Tongue (tissue), 1 donor: ENCODE measurements at regions not wholly inside any gene's neighbourhood (a gene's known extent, or its start where the extent isn't known, plus 50 kb on each side); places are given as distances from the start of the nearest gene placed in this dataset.

Experiments used
- DNase-seq: peaks from one replicate; pipeline ENCODE4 v3.0.0-alpha.2; 2015

- no peak for DNase-seq
Measured at GRCh38 chr3:145739926-145740325, 421.1 kb downstream of the PLOD2 start.

GRCh38 chr3:145750657-145751056 lies 410.3 kb downstream of the PLOD2 start:
- no peak for DNase-seq

DNA sequence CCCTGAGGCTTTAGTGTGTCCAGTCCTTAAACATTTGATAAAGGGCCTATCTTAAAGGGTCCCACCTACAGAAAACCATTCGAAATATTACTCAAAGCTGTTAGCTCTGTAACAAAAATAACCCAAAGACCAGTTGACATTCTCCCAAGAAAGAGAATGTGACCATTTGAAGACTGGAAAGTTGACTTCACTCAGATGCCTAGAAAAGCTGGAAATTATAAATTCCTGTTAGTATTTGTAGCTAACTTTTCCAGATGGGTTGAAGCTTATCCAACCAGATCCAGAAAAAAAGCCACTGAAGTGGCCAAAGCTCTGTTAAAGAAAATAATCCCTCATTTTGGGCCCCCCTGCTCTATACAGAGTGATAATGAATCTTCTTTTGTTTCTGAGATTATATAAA lies 408.4 kb downstream of the PLOD2 start:
- no peak for DNase-seq

DNA sequence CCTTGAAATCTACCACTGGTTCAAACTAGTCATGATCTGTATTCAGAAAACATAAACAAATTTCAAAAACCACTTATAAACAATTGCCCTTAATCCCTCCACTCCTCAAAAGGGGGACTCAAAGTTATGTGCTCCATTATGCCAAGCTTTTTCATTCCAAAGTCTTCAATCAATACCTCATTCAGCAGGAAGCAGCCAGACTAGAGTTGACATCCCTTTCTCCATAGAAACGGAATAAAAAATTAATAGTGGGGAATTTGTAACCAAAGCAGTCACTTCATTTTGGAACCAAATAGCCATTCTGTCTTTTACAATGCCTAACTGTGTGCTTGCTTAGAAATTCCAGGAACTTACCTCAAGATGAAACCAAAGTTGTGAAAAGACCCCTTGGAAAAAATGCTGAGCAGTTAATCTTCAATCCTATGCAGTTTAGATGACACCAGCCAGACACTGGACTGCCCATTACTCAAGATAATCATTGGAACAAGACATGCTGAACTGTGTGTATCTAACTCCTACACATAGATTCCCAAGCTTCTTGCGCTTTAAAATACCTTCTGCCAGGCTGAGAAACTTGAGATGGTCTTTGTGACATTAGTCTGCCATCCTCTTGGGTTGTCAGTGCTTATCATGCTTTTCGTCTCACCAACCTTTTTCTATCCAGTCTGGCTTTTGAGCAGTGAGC lies 406.2 kb downstream of the PLOD2 start:
- DNase-seq: no peak

GRCh38 chr3:145760036-145760435 lies 400.9 kb downstream of the PLOD2 start:
- no peak for DNase-seq

GRCh38 chr3:145767909-145768308 lies 393.1 kb downstream of the PLOD2 start:
- DNase-seq: no peak

- peak; percentile 46 for DNase-seq
Measured at GRCh38 chr3:145776782-145777408, 384.1 kb downstream of the PLOD2 start.

DNA sequence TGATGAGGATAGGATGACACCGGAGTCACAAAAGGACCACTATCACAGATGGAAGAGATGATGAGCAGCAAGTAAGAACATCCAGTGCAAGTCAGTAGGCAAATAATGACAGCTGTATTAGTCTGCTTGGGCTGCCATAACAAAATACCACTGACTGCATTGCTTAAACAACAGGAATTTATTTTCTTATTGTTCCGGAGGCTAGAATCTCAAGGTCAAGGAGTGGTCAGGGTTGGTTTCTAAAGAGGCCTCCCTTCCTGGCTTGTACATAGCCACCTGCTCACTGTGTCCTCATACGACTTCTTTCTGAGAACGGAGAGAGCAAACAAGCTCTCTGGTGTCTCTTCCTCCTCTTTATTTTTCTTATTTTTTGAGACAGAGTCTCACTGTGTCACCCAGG lies 380.7 kb downstream of the PLOD2 start:
- no peak for DNase-seq

DNA sequence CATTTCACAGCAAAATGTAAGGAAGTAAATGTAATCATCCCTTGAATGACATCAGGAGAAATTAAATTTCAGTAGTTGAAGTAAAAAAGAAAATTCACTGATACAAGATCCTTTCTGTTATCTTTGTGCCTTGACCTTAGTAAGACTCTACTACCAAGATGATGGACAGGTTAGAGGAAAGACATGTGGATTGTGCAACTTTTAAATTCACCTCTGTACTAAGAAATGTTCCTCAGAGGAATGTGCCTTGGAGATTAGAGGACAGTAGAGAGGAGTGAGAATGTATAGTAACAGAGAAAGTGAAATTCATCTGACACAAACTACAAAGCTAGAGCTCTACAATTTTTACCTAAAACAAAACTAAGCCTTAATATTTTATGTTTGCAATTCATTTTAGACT lies 375.3 kb downstream of the PLOD2 start:
- DNase-seq: no peak

DNA sequence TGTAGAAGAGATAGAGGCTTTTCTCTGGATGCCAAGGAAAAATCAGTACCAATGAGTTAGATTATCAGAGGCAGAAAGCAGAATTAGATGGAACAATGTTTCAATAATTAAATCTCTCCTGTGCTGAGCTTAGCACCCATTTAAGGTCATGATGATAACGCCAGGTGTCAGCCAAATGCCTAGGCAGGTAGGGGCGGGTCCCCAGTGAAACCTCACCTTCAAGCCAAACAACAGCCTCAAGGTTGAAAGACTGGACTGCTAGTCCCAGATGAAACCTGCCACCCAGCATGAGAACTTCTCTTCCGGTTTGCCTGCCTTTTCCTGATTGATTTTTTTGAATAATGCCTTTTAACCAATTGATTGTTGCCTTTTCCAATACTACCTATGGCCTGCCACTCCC lies 363.0 kb downstream of the PLOD2 start:
- DNase-seq: no peak

- peak; percentile 25 for DNase-seq
Measured at GRCh38 chr3:145798696-145799537, 362.1 kb downstream of the PLOD2 start.

DNA sequence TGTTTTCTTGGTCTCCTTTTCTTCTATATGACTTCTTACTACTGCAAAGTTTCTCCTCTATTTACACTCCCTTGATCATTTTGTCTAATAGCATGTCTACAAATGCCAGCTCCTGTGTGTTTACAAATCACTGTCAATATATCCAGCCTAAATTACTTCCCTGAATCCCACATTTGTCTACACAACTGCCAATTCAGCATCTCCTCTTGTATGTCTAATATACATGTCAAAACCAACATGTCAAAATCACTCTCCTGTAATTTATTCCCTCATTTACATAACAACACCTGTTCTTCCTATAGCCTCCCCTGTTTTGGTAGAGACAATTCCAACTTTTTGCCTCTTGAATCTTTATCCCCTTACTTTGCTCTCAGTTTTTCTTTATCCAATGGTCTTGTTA lies 359.3 kb downstream of the PLOD2 start:
- DNase-seq: no peak

- peak; percentile 2 for DNase-seq
Measured at GRCh38 chr3:145807990-145808389, 353.0 kb downstream of the PLOD2 start.

DNA sequence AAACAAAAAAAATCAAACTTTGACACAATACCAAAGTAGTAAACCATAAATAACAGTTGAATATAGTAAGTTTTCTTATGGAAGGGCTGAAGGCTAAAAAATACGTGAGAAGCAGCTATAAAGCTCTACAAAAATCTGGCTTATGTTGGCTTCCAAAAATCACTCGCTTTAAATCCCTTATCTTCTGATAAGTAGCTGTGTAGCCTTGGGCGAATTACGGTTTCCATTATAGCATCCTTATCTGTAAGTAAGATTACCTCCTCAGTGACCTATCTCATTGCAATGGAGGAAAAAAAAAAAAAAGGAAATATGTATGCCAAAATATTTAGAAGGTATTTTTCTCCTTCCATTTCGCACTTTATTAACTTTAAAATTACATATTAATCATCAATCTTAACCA lies 348.6 kb downstream of the PLOD2 start:
- DNase-seq: no peak

DNA sequence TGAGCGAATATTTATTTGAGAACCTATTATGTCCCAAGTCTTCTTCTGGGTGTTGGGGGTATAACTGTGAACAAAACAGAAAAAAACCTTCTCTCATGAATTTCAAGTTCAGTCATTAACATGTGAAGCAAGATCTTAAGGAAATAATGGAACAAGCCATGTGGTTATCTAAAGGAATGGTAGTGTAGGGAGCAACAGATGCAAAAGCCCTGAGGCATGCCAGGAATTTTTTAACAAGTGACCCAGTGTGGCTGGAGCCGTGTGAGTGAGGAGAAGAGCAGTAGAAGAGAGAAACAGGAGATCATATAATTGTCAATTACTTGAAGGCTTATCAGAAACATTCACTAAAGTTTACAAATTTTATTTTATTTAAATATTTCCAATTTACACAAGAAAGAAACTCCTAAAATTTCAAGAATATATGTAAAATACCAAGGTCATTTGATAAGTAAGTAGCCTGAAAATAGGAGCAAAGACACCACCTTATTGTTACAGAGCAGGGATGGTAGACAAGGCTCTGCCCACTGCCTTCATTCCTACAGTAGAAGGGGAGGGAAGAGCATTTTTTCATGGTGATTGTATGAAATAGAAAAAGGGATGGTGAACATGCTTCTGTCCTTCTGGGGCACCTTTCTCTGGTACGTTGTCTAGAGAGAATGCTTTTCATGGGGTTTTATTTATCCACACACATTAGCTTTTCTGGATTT lies 345.1 kb downstream of the PLOD2 start:
- DNase-seq: no peak

DNA sequence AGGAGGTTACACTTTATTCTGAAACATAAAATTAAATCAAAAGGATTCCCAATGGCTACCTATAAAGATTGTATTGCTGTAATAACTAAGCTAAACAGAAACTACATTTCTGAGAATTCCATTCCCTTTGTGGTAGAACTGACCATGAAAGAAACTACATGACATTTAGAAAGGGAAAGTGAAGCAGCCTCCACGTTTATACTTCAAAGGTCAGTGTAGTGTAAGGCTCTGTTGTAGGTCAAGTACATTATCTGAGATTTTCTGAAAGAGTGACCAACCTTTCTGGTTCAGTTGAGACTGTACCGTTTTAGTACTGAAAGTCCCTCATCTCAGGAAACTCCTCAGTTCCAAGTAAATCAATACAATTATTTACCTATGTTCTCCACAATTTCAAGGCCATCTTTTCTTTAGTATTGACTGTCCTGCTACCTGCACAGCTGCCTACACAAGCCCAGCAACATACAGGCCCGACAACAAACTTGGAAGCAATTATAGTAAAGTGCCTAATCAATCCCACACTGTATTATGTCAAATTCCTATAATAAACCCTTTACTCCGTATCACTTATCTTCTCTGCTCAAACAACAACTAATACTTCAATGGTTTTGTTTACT lies 343.0 kb downstream of the PLOD2 start:
- no peak for DNase-seq

DNA sequence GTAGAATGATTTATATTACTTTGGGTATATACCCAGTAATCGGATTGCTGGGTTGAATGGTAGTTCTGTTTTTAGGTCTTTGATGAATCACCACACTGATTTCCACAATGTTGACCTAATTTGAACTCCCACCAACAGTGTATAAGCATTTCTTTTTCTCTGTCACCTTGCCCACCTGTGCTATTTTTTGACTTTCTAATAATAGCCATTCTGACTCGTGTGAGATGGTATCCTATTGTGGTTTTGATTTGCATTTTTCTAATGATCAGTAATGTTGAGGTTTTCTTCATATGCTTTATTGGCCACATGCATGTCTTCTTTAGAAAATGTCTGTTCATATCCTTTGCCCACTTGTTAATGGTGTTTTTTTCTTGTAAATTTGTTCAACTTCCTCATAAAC lies 340.8 kb downstream of the PLOD2 start:
- no peak for DNase-seq

- DNase-seq: no peak
Measured at GRCh38 chr3:145842294-145842902, 318.6 kb downstream of the PLOD2 start.

GRCh38 chr3:145843561-145843960 lies 317.4 kb downstream of the PLOD2 start:
- DNase-seq: no peak

GRCh38 chr3:145849115-145849514 lies 311.9 kb downstream of the PLOD2 start:
- DNase-seq: no peak

- DNase-seq: no peak
Measured at GRCh38 chr3:145854499-145854898, 306.5 kb downstream of the PLOD2 start.

DNA sequence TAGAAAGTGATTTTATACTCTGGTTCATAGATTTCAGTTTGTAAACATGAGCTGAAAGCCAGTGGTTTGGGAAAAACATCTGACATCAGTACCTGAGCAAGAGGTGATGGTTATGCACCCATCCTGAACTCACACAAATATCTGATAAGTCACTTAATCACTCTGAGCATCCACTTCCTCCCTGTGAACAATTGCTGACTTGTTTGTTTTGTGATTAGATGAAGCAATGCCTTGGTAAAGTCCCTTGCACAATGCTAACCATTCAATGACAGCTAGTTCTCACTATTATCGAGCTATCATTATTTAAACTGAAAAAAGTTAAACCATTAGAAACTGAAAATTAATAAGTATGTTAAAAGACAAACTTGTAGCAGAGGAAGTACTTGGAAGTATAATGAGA lies 303.0 kb downstream of the PLOD2 start:
- no peak for DNase-seq
